ENCODE measurements at regions not wholly inside any gene's neighbourhood (a gene's known extent, or its start where the extent isn't known, plus 50 kb on each side); places are given as distances from the start of the nearest gene placed in this dataset.

DNA sequence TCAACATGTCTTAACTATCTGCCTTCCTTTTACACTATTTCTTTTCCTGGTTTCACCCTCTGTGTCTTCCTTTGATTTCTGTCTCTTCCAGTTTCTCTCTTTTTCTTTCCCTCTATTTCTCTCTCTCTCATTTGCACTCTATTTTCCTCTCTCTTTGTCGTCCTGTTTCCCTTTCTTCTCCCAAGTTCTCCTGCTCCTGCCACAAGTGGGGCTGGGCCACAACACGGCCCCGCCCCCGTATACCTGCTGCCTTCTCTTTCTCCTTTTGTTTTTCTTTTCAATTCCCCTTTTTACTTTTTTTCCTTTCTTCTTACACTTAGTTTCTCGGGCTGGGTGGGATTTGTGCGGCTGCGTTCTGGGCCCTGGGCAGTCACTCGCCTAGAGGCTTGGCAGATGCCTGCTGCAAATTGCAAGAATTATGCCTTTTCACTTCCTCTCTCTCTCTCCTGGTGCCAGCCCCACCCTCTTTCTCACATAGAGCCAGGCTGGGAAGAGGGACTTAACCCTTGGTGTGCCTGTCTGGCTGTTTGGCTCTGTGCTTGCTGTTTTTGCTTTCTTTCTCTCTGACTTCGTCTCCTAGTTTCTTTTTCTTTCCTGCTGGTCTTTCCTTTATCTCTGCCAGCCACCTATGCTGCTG is 2139.4 kb downstream of the TP53TG3F start:
- Histone ChIP-seq H2BK15ac (ENCODE audit: low read depth, low read length) (no peak overlapping the region), H2BK12ac (ENCODE audit: insufficient read length, low read depth, low read length) (no peak overlapping the region), H2AK5ac (ENCODE audit: insufficient read length, low read length) (no peak overlapping the region), H2BK20ac (ENCODE audit: low read depth, low read length, poor library complexity, severe bottlenecking) (no peak overlapping the region), H3K79me1 (ENCODE audit: insufficient read depth, low read depth, low read length, poor library complexity, severe bottlenecking) (no peaks in the 10 kb centered on the region), H4K20me1 (ENCODE audit: control insufficient read depth, insufficient read depth, insufficient read length) (no peaks in the 10 kb centered on the region), H2BK5ac (ENCODE audit: insufficient read length, low read length) (no peak overlapping the region), H2BK120ac (ENCODE audit: low read depth, low read length, poor library complexity, severe bottlenecking) (no peak overlapping the region), H3K14ac (ENCODE audit: insufficient read depth, low read length) (no peak overlapping the region), H3T11ph (ENCODE audit: low read length) (no peak overlapping the region), H4K8ac (replicated peaks; ENCODE audit: insufficient read length, low read depth, low read length) (no peak overlapping the region), H4K91ac (ENCODE audit: insufficient read length, low read depth, low read length) (no peak overlapping the region), H3K23me2 (ENCODE audit: insufficient read length, low read depth, low read length, poor library complexity, severe bottlenecking) (no peaks in the 10 kb centered on the region), H3K9ac (ENCODE audit: extremely low read depth, insufficient read length, low read length) (no peak overlapping the region), H3K9me3 (ENCODE audit: control insufficient read depth, low read depth, low read length) (peaks cover 66% of the 10 kb centered on the region), H3K4ac (ENCODE audit: low read depth, low read length) (no peak overlapping the region), H3K18ac (ENCODE audit: insufficient read length, low read depth, low read length) (no peak overlapping the region), H3K27me3 (ENCODE audit: insufficient read depth, low read length) (no peaks in the 10 kb centered on the region), H3K23ac (ENCODE audit: insufficient read length, low read depth, low read length) (no peak overlapping the region), H4K5ac (ENCODE audit: insufficient read length, low read depth, low read length) (no peak overlapping the region), H2AFZ (ENCODE audit: low read length) (no peak overlapping the region), H3K56ac (ENCODE audit: insufficient read length, low read depth, low read length) (no peak overlapping the region), H3K4me1 (ENCODE audit: insufficient read depth, low read length) (no peaks in the 10 kb centered on the region), H3K27ac (ENCODE audit: insufficient read length, low read depth, low read length) (no peak overlapping the region), H3K4me2 (ENCODE audit: insufficient read depth, insufficient read length, low read length) (no peak overlapping the region), H3K79me2 (ENCODE audit: insufficient read depth, low read length) (no peaks in the 10 kb centered on the region)
- peaks cover 3% of the 10 kb centered on the region for H3K27me3 Mint-ChIP-seq (ENCODE audit: low read depth)
- peaks cover 9 to 29% (median 9%) of the 10 kb centered on the region in 3 experiments; a peak in 5 of 7 replicates for H3K36me3 Mint-ChIP-seq (ENCODE audit: insufficient read depth in 1 of 3, low read depth in 3 of 3)
- DNase-seq: no peak
- no peaks in the 10 kb centered on the region for H3K4me1 Mint-ChIP-seq
- no CpG with 5 or more reads among the region's 9 CpGs for WGBS (ENCODE audit: extremely low coverage, insufficient read length, low lambda C conversion rate)
- no peak overlapping the region for H3K4me3 Mint-ChIP-seq
- H3K27ac Mint-ChIP-seq: no peak overlapping the region
- no peak for TF ChIP-seq CTCF (conservative IDR thresholded peaks at IDR 0.05)
- peaks cover 86 to 91% of the 10 kb centered on the region in 2 experiments for H3K9me3 Mint-ChIP-seq

All from H9 (cell line).